HG03565 (cell line): ENCODE measurements at regions not wholly inside any gene's neighbourhood (a gene's known extent, or its start where the extent isn't known, plus 50 kb on each side); places are given as distances from the start of the nearest gene placed in this dataset.
"Not testable (repeated sequence)": the region's sequence is repeated elsewhere in the genome, so short reads cannot be mapped to it uniquely, and the experiment has no call there.

Experiments used
- ATAC-seq: cut with Tn5 transposase; IDR thresholded peaks from one replicate; pipeline ENCODE4 v1.9.1; 2021; ENCODE audit warnings: mild to moderate bottlenecking, moderate library complexity; ENCODE audit not compliant: unreplicated experiment

DNA sequence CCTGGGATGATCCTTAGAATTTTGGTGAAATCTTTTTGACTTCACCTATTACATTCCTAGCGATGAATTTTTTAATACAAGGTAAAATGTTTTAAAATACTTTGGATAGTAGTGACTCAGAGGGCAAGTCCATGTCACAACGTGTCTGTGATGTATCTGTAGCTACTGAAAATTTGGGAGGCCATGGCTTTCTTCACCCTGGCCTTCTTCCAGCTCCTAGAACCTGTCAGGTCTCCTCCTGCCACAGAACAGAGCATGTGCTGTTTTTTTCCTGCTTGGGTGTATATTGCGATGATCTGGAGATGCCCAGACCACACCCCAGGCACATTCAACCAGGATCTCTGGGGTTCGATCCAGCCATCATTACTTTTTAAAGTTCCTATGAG is 194.4 kb downstream of the BTBD3 start:
- ATAC-seq: no peak

DNA sequence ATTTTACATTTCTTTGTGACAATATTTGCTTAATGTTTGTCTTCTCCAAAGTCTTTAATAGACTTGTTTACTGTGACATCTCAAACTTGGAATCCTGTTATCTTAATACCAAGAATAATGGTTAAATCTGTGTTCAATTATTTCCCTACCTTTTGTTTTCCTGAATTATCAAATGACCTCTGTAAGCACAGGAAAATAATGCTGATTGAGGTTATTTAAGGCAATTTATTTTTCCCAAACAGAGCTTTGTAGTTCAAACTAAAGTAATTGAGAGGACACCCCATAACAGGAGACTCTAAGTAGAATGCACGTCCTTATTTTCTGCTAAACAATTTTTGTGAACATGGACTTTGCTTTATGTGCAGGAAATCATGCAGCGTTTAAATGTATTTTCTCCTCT is 195.0 kb downstream of the BTBD3 start:
- ATAC-seq: no peak

DNA sequence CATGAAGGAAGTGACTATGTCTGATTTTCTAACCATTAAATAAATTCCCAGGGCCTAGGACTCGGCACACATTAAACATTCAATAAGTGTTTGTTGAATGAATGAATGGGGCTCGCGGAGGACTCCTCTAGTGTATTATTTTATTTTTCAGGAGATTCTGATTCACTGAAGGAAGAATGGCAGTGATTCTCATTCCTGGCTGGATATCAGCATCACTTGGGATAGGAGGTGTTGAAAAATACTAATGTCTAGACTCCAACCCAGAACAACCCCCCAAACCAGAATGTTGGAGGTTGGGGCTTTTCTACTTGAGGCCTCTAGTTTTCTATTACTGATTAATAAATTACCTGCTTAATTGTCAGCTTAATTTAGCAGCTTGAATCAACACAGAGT is 195.4 kb downstream of the BTBD3 start:
- no peak for ATAC-seq

DNA sequence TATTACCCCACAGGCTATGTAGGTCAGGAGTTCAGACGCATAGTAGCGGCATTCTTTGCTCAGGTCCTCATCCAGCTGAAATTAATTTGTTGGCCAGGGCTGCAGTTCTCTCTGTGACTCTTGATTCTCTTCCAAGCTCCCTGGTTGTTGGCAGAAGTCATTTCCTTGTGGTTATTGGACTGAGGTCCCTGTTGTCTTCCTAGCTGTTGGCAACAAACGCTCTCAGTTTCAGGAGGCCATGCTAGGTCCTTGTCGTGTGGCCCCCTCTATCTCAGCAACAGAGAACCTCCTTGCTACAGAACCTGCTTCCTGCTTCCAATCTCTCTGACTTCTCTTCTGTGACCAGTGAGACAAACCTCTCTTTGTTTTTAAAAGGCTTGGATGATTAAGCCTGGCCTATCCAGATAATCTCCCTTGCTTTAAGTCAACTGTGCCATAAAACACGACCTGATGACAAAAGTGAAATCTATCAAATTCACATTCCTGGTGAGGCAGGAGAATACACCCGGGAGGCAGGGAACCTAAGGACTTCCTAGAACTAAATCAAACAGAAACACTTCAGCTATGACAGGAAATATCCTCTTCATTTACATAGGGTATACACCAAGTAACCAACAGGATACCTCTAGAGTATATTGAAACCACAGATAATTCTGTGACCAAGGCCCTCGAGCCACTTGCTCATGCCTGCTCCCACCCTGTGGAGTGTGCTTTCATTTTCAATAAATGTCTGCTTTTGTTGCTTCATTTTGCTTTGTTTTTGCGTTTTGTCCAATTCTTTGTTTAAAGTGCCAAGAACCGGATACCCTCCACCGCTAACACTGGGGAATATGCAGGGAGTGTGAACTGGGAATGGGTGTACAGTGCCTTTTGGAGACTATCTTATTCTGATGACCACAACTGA is 196.0 kb downstream of the BTBD3 start:
- ATAC-seq: no peak

DNA sequence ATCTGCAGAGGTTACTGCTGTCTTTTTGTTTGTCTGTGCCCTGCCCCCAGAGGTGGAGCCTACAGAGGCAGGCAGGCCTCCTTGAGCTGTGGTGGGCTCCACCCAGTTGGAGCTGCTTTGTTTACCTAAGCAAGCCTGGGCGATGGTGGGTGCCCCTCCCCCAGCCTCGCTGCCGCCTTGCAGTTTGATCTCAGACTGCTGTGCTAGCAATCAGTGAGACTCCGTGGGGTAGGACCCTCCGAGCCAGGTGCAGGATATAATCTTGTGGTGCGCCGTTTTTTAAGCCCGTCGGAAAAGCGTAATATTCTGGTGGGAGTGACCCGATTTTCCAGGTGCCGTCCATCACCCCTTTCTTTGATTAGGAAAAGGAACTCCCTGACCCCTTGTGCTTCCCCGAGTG is 211.4 kb downstream of the BTBD3 start:
- not testable (repeated sequence) for ATAC-seq

DNA sequence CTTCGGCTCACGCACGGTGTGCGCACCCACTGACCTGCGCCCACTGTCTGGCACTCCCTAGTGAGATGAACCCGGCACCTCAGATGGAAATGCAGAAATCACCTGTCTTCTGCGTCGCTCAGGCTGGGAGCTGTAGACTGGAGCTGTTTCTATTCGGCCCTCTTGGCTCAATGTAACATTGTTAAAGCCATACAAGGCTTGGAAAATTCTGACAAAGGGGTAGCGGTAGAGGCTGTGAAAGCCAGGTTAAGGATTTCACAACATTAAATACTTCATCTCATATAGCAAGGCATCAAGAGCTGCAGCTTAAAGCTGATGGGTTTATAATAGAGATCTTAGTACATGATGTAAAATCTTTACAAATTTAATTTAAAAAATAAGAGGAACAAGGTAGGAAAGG is 211.8 kb downstream of the BTBD3 start:
- ATAC-seq: not testable (repeated sequence)

DNA sequence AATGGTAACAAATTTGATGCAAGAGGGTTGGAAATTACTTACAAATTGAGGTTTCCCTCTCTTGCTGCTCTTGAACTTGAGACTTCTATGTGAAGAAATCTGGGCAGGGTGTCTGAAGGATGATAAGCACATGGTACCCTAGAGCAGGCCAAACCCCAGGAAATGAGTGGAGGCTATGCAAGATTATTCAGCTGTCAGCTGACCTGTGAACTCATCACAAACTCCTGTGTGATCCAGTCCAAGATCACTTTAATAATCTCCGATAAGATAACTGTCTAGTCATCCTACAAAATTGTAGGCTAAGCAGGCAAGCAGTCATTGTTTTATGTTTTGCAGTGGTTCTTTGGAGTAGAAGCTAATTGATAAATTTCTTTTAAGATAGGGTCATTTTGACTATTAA is 213.1 kb downstream of the BTBD3 start:
- ATAC-seq: no peak

DNA sequence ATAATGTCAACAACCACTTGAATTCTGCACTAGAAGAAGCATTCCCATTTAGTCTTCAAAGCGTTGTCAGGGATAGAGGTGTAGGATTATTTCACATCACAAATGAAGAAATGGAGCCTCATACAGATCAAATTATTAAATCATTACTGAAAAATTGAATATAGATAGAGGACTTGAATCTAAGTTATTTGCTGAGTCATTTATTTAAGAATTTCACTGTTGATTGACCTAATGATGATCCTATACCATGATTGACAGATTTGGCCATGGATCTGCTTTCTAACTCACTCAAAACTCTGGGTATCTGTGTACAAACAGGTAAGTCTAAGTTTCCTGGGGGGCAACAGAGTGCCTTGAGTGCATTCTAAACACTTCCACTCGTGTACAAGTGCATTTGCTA is 215.9 kb downstream of the BTBD3 start:
- ATAC-seq: no peak

DNA sequence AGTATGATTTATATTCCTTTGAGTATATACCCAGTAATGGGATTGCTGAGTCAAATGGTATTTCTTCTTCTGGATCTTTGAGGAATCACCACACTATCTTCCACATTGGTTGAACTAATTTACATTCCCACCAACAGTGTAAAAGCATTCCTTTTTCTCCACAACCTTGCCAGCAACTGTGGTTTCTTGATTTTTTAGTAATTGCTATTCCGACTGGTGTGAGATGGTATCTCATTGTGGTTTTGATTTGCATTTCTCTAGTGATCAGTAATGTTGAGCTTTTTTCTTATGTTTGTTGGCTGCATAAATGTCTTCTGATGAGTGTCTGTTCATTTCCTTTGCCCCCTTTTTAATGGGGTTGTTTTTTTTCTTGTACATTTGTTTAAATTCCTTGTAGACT is 228.3 kb downstream of the BTBD3 start:
- ATAC-seq: not testable (repeated sequence)

DNA sequence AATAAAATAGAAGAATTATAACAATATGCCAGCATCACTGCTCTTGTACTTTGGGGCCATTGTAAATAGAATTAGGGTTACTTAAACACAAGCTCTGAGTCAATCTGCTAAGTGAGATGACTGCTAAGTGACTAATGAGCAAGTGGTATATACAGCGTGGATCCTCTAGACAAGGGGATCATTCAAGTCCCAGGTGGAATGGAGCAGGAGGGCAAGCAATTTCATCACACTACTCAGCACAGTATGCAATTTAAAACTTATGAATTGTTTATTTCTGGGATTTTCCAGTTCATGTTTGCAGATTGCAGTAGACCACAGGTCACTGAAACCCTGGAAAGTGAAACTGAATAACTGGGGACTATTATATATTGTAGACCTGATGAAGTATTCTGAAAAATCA is 235.3 kb downstream of the BTBD3 start:
- no peak for ATAC-seq

DNA sequence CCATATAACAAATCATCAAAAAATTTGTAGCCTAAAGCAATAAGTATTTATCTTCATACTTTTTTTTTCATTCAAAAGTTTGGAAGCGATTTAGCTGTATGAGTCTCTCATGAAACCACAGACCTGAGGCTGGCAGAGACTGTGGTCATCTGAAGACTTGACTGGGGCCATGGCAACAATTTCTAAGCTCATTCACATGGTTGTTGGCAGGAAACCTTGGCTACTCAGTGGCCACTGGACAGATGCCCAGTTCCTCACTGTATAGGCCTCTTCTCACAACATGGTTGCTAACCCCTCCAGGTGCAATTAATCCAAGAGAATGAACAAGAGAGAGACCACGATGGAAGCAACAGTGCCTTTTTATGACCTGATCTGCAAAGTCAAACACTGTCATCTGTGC is 235.9 kb downstream of the BTBD3 start:
- ATAC-seq: no peak

DNA sequence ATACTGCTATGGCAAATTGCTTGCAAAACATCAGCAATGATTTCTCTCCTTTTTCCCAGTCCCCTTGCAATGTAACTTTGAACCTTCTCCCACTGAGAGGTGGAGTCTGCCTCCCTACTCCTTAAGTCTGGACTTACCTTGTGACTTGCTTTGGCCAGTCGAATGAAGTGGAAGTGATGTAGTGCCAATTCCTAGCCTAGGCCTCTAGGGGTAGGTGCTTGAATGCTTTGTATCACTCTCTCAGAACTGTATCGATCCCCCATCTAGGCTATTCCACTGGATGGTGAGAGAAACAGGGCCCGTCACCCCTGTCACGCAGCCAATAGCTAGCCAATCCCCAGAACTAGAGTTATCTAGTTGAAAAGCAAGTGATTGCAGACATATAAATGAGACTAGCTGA is 238.6 kb downstream of the BTBD3 start:
- ATAC-seq: no peak

DNA sequence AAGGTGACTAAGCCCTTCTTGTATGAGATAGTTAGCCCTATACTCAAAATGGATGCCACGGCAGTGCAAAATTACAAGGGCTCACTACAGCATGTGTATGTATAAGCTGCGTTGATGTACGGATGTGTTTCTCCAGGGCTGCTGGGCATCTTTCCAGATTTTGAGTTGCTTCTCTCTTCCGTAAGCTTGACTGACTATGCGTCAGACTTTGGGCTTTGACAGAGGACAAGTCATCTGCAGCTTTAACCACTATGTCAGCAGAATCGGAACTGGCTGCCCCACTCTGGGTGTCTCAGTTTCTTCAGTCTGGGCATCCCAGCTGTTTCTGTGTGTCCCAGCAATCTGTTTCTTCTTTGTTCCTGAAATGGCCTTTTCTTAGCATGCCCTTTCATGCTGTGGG is 241.6 kb downstream of the BTBD3 start:
- ATAC-seq: no peak

DNA sequence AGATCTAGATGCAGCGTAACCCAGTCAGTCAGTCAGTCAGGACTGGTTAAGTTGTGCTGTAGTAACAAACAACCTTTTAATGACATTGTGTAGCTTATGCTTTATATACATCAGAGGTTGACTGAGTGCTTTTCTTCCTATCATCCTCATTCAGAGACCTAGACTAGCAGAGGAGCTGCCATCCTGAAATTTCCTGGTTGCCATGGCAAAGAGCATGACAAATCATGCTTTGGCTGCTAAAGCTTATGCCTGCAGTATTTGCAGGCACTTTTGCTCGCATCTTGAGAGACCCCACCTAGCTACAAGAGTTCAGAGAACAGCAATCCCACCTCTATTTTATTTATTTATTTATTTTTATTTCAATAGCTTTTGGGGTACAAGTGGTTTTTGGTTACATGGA is 244.0 kb downstream of the BTBD3 start:
- no peak for ATAC-seq

DNA sequence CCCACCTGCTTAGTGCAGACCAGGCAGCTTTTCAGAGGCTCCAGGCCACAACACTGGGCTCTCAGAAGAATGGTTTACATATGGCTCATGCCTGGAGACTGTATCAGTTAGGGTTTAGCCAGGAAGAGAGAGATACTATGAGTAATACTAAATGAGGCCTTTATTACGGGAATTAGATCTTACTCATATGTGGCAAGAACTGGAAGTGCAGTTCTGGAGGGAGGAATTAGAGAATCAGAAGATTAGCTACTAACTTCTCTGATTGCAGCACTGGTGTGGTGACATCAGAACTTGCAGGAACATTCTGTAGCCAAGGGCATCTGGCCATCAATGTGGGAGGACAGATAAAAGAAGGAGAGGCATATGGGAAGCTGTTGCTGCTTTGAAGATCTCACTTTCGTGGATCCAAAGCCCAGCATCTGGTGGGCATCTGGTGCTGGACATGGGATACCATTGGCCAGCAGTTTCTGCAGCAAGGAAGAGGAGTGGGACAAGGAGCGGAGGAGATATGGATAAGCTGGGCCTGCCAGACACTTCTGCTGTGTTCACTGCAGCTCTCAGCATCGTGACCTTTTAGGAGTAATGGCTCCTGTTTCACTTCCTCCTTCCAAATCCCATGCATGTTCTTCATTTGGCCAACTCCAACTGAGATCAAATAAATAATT is 248.5 kb downstream of the BTBD3 start:
- no peak for ATAC-seq

DNA sequence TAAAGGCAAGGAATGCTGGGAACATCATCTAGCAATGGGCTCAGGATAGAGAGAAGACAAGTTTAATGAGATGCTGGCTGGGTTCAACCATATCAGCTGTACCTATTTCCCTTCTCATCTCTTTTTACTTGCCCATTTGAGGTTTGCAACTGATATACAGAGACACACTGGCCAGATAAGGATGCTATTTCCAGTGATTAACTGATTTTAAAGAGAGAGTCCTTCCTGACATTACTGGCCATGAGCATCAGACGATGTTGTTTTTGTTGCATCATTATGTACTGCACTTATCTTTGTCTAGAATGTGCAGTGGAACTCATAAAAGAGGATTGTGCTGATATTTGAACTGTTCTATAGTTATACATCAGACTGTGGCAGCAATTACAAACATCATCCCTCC is 252.7 kb downstream of the BTBD3 start:
- no peak for ATAC-seq

DNA sequence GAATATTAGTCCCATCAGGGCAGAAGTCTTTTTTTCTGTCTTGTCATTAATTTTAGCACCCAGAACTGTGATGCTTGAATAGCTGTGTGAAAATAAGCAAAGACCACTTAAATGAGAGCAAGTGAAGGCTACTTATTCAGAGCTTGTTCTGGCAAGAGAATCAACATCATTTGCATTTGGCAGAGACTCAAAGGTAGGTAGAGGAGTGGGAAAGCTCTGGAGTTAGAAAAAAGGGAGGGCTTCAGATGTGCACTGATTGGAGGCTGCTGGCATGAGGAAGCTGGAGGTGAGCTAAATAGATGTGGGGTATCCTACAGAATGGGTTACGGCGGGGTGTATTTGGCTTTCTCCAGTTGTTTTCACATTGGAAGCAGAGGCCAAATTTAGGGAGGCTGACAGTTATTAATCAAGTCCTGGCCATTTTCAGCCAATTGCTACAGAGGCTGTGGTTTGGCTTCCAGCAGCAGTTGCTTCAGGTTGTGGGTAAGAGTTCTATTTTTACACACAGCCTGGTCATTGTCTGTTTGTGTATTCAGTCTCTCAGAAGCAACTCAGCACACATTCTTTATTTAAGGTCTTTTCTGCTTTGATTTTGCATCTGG is 254.3 kb downstream of the BTBD3 start:
- no peak for ATAC-seq

DNA sequence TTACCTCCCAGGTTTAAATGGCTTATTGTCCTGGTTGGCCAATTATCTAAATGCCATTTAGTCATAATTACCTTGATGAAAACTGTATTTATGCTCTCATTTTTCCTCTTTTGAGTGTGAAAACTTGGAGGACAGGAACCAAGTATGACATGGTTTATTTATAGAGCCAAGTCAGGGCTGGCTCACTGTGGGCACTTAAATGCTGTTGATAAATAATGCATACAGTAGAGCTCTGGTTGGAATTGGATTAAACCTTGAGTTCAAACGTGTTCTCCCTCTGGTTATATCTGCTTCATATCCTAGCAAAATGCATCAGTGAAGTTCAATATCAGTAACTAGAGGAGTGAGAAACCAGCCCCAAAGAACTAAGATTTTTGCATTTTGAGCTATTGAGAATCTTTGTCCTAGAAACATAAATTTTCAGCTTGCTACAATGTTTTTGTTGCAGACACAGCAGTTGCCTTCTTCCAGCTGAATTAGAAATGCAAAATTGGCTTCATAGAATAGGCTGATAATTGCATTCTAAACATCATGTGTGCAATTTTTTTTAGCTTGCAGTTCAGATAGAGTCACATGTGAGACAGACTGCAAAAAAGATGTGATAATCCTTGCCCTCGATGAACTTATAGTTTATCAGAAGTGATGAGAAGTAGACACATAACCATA is 255.8 kb downstream of the BTBD3 start:
- ATAC-seq: no peak

DNA sequence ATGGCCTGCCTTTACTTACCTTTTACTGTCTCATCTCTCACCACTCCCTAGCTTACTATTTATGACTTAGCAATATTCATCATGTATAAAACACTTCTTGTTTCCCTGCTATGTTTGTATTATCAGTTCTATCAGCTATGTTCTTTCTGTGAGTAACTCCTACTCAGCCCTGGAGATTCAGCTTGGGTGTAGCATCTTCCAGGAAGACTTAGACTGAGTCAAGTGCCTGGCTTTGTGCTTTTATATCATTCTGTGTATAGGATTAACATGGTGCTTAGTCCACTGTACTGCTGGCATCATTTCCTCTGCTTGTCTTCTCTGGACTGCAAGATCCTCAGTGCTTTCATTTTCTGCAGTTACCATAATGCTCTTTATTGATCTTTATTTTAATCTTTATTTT is 257.8 kb downstream of the BTBD3 start:
- ATAC-seq: no peak

DNA sequence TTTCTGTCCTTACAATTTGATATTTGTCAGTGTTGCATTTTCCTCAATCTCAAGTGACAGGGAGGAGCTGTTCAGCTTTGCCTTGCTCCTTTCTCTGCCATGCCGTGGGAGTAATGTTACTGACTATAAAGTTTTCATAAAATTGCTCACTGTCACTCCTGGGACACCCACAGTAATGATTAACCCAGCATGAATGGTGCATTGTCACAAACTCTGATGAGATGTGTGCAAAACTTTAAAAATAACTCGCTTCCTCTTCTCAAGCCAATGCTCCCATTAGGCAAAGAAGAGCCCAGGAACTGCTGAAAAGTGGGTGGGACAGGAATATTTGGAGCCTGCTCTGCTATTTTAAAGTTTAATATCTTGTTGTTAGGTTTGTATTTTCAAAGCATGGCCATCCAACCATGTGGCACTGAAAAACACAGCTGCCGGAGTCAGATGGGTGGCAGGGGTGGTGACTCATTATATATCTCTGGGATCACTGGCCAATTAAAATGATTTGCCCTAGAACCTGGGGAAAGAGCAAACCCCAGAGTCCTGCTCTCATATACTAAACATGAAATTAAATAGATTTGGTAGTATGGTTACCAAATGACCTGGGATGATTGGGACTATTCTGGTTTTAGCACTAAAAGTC is 260.1 kb downstream of the BTBD3 start:
- ATAC-seq: no peak

DNA sequence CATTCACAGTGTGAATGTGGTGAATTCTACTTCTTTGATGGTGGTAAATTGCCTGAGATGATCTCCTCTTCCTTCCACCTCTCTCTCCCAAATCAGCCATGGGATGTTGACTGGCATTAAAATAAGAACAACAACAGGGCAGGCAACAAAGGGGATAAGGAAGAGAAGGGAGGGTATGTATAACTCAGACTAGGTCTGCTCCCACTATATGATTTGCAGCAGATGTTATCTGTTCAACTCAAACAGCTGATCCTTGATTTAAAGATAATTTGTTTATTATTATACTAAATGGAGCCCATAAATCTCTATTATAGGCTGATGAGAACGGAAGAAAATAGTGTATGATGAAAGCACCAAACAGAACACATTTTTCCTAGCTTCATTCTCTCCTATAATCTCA is 262.0 kb downstream of the BTBD3 start:
- ATAC-seq: no peak
